ENCODE measurements at regions not wholly inside any gene's neighbourhood (a gene's known extent, or its start where the extent isn't known, plus 50 kb on each side); places are given as distances from the start of the nearest gene placed in this dataset.

DNA sequence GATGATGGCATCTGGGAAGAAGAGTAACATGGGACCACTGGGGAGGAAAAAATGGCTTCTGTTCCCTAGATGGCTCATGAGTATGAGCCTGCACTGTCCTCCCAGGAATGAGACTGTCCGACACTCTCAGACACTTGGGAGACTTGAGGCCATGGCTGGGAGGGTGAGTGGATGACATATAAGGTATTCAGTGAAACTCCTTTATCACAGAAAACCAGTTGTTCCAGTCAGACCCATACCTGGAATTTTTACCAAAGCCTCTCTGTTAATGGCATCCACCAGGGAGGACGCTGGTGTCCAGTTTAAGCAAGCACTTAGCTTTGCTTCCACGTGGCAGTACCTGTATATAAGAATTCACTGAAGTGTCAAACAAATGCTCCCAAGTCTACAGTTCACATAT lies 116.7 kb upstream of the C10orf90 start:
- Histone ChIP-seq H3K9me3 (replicated peaks; ENCODE audit: control insufficient read depth, insufficient read depth, low read length) (no peaks in the 10 kb centered on the region), H3K4me2 (ENCODE audit: insufficient read depth, low read length) (no peak overlapping the region), H3K27ac (ENCODE audit: insufficient read depth, low read depth, low read length) (no peak overlapping the region), H3K27me3 (ENCODE audit: control insufficient read depth in 2 of 2, insufficient read depth in 2 of 2, low read length in 2 of 2) (no peaks in the 10 kb centered on the region), H4K20me1 (replicated peaks; ENCODE audit: control insufficient read depth, extremely low read depth, insufficient read depth, low read length) (no peaks in the 10 kb centered on the region), H3K4me1 (ENCODE audit: control insufficient read depth, extremely low read depth, insufficient read depth, low read length) (no peaks in the 10 kb centered on the region), H3K36me3 (ENCODE audit: control insufficient read depth in 2 of 2, extremely low read depth in 1 of 2, insufficient read depth in 2 of 2, low read length in 2 of 2) (no peaks in the 10 kb centered on the region), H3K79me2 (ENCODE audit: control insufficient read depth, insufficient read depth, low read length) (no peaks in the 10 kb centered on the region), H3K4me3 (replicated peaks in 1 of 3; ENCODE audit: insufficient read depth in 1 of 3, low read depth in 1 of 3, low read length in 3 of 3) (no peak overlapping the region), H3K9me1 (replicated peaks; ENCODE audit: control insufficient read depth, extremely low read depth, insufficient read depth, low read length) (no peaks in the 10 kb centered on the region), H3K9ac (replicated peaks; ENCODE audit: extremely low read depth, insufficient read depth, low read length) (no peak overlapping the region), H2AFZ (ENCODE audit: low read depth, low read length) (no peak overlapping the region)
- dilution Hi-C loops (cut with MboI; ENCODE audit: extremely low pct_ligation_motif_present, low sequenced_read_pairs): no loop called here
- BruUV-seq (replicated peaks): no TSS peak
- ChIA-PET CTCF (no interaction called here), POLR2A (no interaction called here)
- TF ChIP-seq, protein P1, sequence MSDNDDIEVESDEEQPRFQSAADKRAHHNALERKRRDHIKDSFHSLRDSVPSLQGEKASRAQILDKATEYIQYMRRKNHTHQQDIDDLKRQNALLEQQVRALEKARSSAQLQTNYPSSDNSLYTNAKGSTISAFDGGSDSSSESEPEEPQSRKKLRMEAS (IDR thresholded peaks at IDR 0.05; ENCODE audit: insufficient read depth, insufficient read length): no peak
- TF ChIP-seq POLR2A (IDR thresholded peaks at IDR 0.05; ENCODE audit: low read depth, low read length) (no peak), JUN (IDR thresholded peaks at IDR 0.05; ENCODE audit: borderline replicate concordance, insufficient read depth, insufficient read length, low read depth) (no peak), EZH2 (IDR thresholded peaks at IDR 0.05; ENCODE audit: borderline replicate concordance, low read depth, low read length, severe bottlenecking) (no peak), FOS (IDR thresholded peaks at IDR 0.05; ENCODE audit: borderline replicate concordance, insufficient read depth, low read length) (no peak), GATA2 (IDR thresholded peaks at IDR 0.05; ENCODE audit: insufficient read depth, insufficient read length, low read depth, low read length) (no peak), MYC (IDR thresholded peaks at IDR 0.05; ENCODE audit: low read depth, low read length) (no peak), POLR2AphosphoS5 (IDR thresholded peaks at IDR 0.05; ENCODE audit: insufficient read depth, low read depth, low read length) (no peak)
- TF ChIP-seq, protein P2, sequence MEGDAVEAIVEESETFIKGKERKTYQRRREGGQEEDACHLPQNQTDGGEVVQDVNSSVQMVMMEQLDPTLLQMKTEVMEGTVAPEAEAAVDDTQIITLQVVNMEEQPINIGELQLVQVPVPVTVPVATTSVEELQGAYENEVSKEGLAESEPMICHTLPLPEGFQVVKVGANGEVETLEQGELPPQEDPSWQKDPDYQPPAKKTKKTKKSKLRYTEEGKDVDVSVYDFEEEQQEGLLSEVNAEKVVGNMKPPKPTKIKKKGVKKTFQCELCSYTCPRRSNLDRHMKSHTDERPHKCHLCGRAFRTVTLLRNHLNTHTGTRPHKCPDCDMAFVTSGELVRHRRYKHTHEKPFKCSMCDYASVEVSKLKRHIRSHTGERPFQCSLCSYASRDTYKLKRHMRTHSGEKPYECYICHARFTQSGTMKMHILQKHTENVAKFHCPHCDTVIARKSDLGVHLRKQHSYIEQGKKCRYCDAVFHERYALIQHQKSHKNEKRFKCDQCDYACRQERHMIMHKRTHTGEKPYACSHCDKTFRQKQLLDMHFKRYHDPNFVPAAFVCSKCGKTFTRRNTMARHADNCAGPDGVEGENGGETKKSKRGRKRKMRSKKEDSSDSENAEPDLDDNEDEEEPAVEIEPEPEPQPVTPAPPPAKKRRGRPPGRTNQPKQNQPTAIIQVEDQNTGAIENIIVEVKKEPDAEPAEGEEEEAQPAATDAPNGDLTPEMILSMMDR (IDR thresholded peaks at IDR 0.05; ENCODE audit: extremely low read depth in 1 of 2, insufficient read depth in 1 of 2, low read depth in 1 of 2, low read length in 2 of 2): no peak
- intact Hi-C loops (cut with micrococcal nuclease): no loop called here
- no peak for FAIRE-seq
- no peak for DNase-seq (ENCODE audit: low read depth, low spot score)

All from endothelial cell of umbilical vein (primary cell).